ENCODE measurements at regions not wholly inside any gene's neighbourhood (a gene's known extent, or its start where the extent isn't known, plus 50 kb on each side); places are given as distances from the start of the nearest gene placed in this dataset.

GRCh38 chr3:187961366-187961765, 192.6 kb upstream of the LPP start:
- no peaks in the 10 kb centered on the region for H3K36me3 ChIP-seq
- no peak for TF ChIP-seq POLR2A (IDR thresholded peaks at IDR 0.05)
- TF ChIP-seq CTCF (IDR thresholded peaks at IDR 0.05) = no peak
- intact Hi-C loops (cut with DNase I) = no loop called here
- H3K27ac ChIP-seq = no peak overlapping the region
- H3K4me3 ChIP-seq (replicated peaks in 1 of 3) = no peak overlapping the region
- no peaks in the 10 kb centered on the region for H3K9me3 ChIP-seq
- no peak for DNase-seq
- no peaks in the 10 kb centered on the region for H3K27me3 ChIP-seq
- 93 to 99% methylated on average over 2 of the region's 2 CpGs for WGBS, 2 donors
- no peaks in the 10 kb centered on the region for H3K4me1 ChIP-seq

GRCh38 chr3:187963003-187963676, 190.8 kb upstream of the LPP start:
- no peaks in the 10 kb centered on the region for H3K9me3 ChIP-seq
- intact Hi-C loops (cut with DNase I) = no loop called here

GRCh38 chr3:187963677-187964385, 190.1 kb upstream of the LPP start:
- Histone ChIP-seq H3K27me3 (no peaks in the 10 kb centered on the region), H3K36me3 (no peaks in the 10 kb centered on the region), H3K4me1 (no peaks in the 10 kb centered on the region), H3K4me3 (replicated peaks in 1 of 3) (no peak overlapping the region), H3K9me3 (no peaks in the 10 kb centered on the region), H3K27ac (no peak overlapping the region)
- DNase-seq = no peak
- intact Hi-C loops (cut with DNase I) = no loop called here
- WGBS, 2 donors = 80 to 82% methylated on average over 3 of the region's 3 CpGs
- TF ChIP-seq POLR2A (IDR thresholded peaks at IDR 0.05) = no peak
- TF ChIP-seq CTCF (IDR thresholded peaks at IDR 0.05) = no peak

More at GRCh38 chr3:187963003-187963676, 190.8 kb upstream of the LPP start:
- H3K27ac ChIP-seq = no peak overlapping the region
- no peaks in the 10 kb centered on the region for H3K27me3 ChIP-seq
- H3K4me1 ChIP-seq = no peaks in the 10 kb centered on the region
- WGBS, 2 donors = 91 to 94% methylated on average over 5 of the region's 5 CpGs
- DNase-seq = no peak
- H3K36me3 ChIP-seq = no peaks in the 10 kb centered on the region
- H3K4me3 ChIP-seq (replicated peaks in 1 of 3) = no peak overlapping the region
- no peak for TF ChIP-seq POLR2A (IDR thresholded peaks at IDR 0.05)
- TF ChIP-seq CTCF (IDR thresholded peaks at IDR 0.05) = no peak

- 95 to 99% methylated on average over 2 of the region's 2 CpGs for WGBS, 2 donors
- TF ChIP-seq POLR2A (IDR thresholded peaks at IDR 0.05) (no peak), CTCF (IDR thresholded peaks at IDR 0.05) (no peak)
- intact Hi-C loops (cut with DNase I) = no loop called here
- Histone ChIP-seq H3K4me1 (no peaks in the 10 kb centered on the region), H3K27ac (no peak overlapping the region), H3K27me3 (no peaks in the 10 kb centered on the region), H3K36me3 (no peaks in the 10 kb centered on the region), H3K4me3 (replicated peaks in 1 of 3) (no peak overlapping the region), H3K9me3 (no peaks in the 10 kb centered on the region)
- no peak for DNase-seq
Measured at GRCh38 chr3:187964760-187965159, 189.2 kb upstream of the LPP start.

GRCh38 chr3:187966096-187966495, 187.9 kb upstream of the LPP start:
- no peak for DNase-seq
- Histone ChIP-seq H3K27ac (no peak overlapping the region), H3K36me3 (no peaks in the 10 kb centered on the region), H3K27me3 (no peaks in the 10 kb centered on the region), H3K4me1 (no peaks in the 10 kb centered on the region), H3K9me3 (no peaks in the 10 kb centered on the region), H3K4me3 (replicated peaks in 1 of 3) (no peak overlapping the region)
- WGBS, 2 donors = 85 to 89% methylated on average over 4 of the region's 4 CpGs
- intact Hi-C loops (cut with DNase I) = no loop called here
- no peak for TF ChIP-seq CTCF (IDR thresholded peaks at IDR 0.05)
- TF ChIP-seq POLR2A (IDR thresholded peaks at IDR 0.05) = no peak

Measured in thyroid gland (tissue), 4 donors.